NCI-H1694 (cell line): ENCODE measurements at regions not wholly inside any gene's neighbourhood (a gene's known extent, or its start where the extent isn't known, plus 50 kb on each side); places are given as distances from the start of the nearest gene placed in this dataset.
"Not testable (repeated sequence)": the region's sequence is repeated elsewhere in the genome, so short reads cannot be mapped to it uniquely, and the experiment has no call there.

Source experiments
- DNase-seq: peaks from one replicate; lab custom pipeline; 2025; lab: John Stamatoyannopoulos, UW

- DNase-seq = no peak
Measured at GRCh38 chr2:7146151-7146550, 228.9 kb downstream of the RNF144A start.

- DNase-seq = no peak
Measured at GRCh38 chr2:7154656-7155055, 237.4 kb downstream of the RNF144A start.

GRCh38 chr2:7161501-7161900 lies 244.3 kb downstream of the RNF144A start:
- no peak for DNase-seq

GRCh38 chr2:7165736-7166135 lies 248.5 kb downstream of the RNF144A start:
- DNase-seq = no peak

- DNase-seq = no peak
Measured at GRCh38 chr2:7167801-7168411, 250.7 kb downstream of the RNF144A start.

GRCh38 chr2:7169593-7169992 lies 252.4 kb downstream of the RNF144A start:
- no peak for DNase-seq

- DNase-seq = not testable (repeated sequence)
Measured at GRCh38 chr2:7178996-7179395, 261.8 kb downstream of the RNF144A start.

- DNase-seq = no peak
Measured at GRCh38 chr2:7180638-7181370, 263.6 kb downstream of the RNF144A start.

GRCh38 chr2:7182525-7182924 lies 265.3 kb downstream of the RNF144A start:
- DNase-seq = no peak

GRCh38 chr2:7189106-7189505 lies 271.9 kb downstream of the RNF144A start:
- no peak for DNase-seq

- no peak for DNase-seq
Measured at GRCh38 chr2:7190587-7191324, 273.5 kb downstream of the RNF144A start.

GRCh38 chr2:7191932-7192331 lies 274.7 kb downstream of the RNF144A start:
- no peak for DNase-seq

- no peak for DNase-seq
Measured at GRCh38 chr2:7193457-7193856, 276.2 kb downstream of the RNF144A start.

GRCh38 chr2:7194950-7195349 lies 277.7 kb downstream of the RNF144A start:
- DNase-seq = no peak

GRCh38 chr2:7196883-7197282 lies 279.7 kb downstream of the RNF144A start:
- DNase-seq = no peak

GRCh38 chr2:7201851-7202250 lies 284.6 kb downstream of the RNF144A start:
- no peak for DNase-seq

- peak; percentile 87 for DNase-seq
Measured at GRCh38 chr2:7203056-7203467, 285.9 kb downstream of the RNF144A start.

GRCh38 chr2:7205151-7205830 lies 288.1 kb downstream of the RNF144A start:
- no peak for DNase-seq

- no peak for DNase-seq
Measured at GRCh38 chr2:7206111-7206810, 289.0 kb downstream of the RNF144A start.

GRCh38 chr2:7207631-7208030 lies 290.4 kb downstream of the RNF144A start:
- no peak for DNase-seq

GRCh38 chr2:7209757-7210555 lies 292.7 kb downstream of the RNF144A start:
- peak; percentile 72 for DNase-seq
